ENCODE measurements at regions not wholly inside any gene's neighbourhood (a gene's known extent, or its start where the extent isn't known, plus 50 kb on each side); places are given as distances from the start of the nearest gene placed in this dataset.

DNA sequence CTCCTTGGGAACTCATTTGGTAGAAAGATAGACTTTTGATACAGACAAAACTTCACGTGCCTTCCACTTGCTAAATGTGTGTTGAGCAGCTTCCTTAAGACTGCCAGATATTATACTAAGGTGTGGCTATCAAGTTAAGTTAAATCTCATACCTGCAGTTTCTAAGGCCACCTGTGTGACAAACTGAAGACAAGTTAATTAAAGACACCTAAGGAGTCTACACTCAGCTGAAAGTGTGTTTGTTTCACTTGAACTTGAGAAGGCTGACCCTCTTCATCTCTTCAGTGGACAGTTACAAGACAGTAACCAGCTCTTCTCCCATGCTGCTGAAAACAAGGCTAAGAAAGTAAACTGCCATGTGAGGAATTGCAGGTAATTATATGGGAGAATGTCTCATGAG is 124.0 kb downstream of the NPY start:
- no peak for DNase-seq (ENCODE audit: low read depth, low spot score)
- TF ChIP-seq, protein P1, sequence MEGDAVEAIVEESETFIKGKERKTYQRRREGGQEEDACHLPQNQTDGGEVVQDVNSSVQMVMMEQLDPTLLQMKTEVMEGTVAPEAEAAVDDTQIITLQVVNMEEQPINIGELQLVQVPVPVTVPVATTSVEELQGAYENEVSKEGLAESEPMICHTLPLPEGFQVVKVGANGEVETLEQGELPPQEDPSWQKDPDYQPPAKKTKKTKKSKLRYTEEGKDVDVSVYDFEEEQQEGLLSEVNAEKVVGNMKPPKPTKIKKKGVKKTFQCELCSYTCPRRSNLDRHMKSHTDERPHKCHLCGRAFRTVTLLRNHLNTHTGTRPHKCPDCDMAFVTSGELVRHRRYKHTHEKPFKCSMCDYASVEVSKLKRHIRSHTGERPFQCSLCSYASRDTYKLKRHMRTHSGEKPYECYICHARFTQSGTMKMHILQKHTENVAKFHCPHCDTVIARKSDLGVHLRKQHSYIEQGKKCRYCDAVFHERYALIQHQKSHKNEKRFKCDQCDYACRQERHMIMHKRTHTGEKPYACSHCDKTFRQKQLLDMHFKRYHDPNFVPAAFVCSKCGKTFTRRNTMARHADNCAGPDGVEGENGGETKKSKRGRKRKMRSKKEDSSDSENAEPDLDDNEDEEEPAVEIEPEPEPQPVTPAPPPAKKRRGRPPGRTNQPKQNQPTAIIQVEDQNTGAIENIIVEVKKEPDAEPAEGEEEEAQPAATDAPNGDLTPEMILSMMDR (IDR thresholded peaks at IDR 0.05; ENCODE audit: low read depth, low read length), result no peak
- ChIA-PET POLR2A (no interaction called here), CTCF (interaction anchor here (2.3 kb wide), 1 partner anchor 258 kb away, joined by 8 read pairs; no protein-coding TSS in a partner anchor)
- H3K4me3 ChIP-seq (ENCODE audit: low read depth, low read length), result no peak overlapping the region
- no peaks in the 10 kb centered on the region for H3K9me3 ChIP-seq (ENCODE audit: control insufficient read depth, insufficient read depth, low read length)
- H3K27me3 ChIP-seq (ENCODE audit: control insufficient read depth, insufficient read depth, low read length), result peaks cover under 1% of the 10 kb centered on the region
- no peak overlapping the region for H3K27ac ChIP-seq (ENCODE audit: low read depth, low read length)

DNA sequence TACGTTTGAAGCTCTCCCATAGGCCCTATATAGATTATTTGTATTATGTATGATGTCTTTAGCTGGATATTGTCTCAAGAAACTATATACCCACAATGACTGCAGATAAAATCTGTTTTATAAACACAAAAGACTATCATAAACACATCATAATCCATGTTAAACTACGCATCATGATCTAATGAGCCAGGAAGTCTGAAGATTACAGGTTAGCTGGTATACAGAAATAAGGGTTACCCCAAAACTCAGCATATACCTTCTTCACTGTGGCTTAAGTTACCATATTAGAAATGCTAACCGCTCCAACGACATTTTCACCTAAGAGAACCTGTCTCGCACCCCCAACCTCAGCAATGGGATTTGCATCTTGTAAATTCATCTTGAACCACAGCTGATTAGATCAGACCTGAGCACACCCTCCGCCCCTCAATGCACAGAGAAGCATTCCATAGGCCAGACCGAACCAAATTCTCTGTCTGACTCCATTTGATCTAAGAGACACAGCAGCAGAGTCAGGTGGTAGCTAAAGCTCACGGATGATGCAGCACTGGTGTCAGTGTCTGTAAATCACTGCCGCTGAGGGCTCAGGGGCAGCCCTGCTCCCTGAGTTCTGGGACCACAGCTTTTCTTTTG is 124.9 kb downstream of the NPY start:
- TF ChIP-seq, protein P1 (IDR thresholded peaks at IDR 0.05; ENCODE audit: low read depth, low read length), result no peak
- H3K9me3 ChIP-seq (ENCODE audit: control insufficient read depth, insufficient read depth, low read length), result no peaks in the 10 kb centered on the region
- no peak overlapping the region for H3K27ac ChIP-seq (ENCODE audit: low read depth, low read length)
- CTCF ChIA-PET, result interaction anchor here (2.3 kb wide), 1 partner anchor 257 kb away, joined by 8 read pairs; no protein-coding TSS in a partner anchor
- POLR2A ChIA-PET, result no interaction called here
- no peak for DNase-seq (ENCODE audit: low read depth, low spot score)
- no peaks in the 10 kb centered on the region for H3K27me3 ChIP-seq (ENCODE audit: control insufficient read depth, insufficient read depth, low read length)
- no peak overlapping the region for H3K4me3 ChIP-seq (ENCODE audit: low read depth, low read length)

DNA sequence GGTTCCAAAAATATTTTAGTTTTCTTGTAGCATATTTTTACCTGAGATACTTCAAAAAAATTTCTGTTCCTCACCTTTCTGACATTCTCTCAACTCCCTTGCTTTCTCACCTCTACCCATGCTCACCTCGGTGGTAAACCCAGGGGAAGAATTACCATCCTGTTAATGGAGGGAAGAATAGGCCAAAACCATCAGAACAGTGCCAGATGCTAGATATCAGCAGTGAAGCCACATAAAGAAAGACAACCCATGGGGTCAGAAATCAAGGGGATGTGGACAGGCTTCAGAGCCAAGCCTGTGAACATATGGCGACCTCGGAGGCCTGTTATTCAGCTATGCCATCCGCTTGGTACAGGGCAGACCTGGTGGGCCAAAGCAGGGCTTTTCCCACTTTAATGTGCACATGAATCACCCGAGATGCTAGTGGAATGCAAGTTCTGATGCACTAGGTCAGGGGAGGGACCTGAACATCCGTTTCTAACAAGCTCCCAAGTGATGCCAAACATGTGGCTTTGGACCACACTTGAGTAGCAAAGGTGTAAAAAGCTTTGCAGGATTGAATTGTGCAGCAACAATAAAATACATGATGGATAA is 125.5 kb downstream of the NPY start:
- Histone ChIP-seq H3K9me3 (ENCODE audit: control insufficient read depth, insufficient read depth, low read length) (no peaks in the 10 kb centered on the region), H3K27ac (ENCODE audit: low read depth, low read length) (no peak overlapping the region), H3K4me3 (ENCODE audit: low read depth, low read length) (no peak overlapping the region), H3K27me3 (ENCODE audit: control insufficient read depth, insufficient read depth, low read length) (no peaks in the 10 kb centered on the region)
- DNase-seq (ENCODE audit: low read depth, low spot score), result no peak
- CTCF ChIA-PET, result interaction anchor here (0.5 to 2.3 kb wide), 2 partner anchors 257 to 778 kb away, joined by 4 to 8 read pairs; no protein-coding TSS in a partner anchor
- TF ChIP-seq, protein P1 (IDR thresholded peaks at IDR 0.05; ENCODE audit: low read depth, low read length), result no peak
- POLR2A ChIA-PET, result interaction anchor here (0.6 kb wide), 1 partner anchor 190 kb away, joined by 3 read pairs; no protein-coding TSS in a partner anchor

DNA sequence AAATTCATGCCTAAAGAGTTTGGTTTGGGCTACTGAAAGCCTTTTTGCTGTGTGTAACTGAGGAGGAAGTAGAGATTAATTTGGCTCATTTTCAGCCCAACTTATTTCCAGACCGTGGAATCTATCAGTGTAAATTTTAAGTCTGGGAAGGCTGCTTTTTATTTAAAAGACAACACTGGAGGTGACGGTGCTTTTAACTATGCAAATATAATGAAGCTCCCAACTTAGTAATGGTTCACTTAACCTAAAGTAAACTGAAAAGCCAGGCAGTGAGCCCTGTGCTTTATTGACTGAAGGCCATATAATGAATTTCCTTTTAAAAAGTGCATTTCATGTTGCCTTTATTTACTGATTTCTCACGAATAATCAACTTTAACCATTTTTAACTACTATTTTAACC is 127.2 kb downstream of the NPY start:
- no peaks in the 10 kb centered on the region for H3K9me3 ChIP-seq (ENCODE audit: control insufficient read depth, insufficient read depth, low read length)
- POLR2A ChIA-PET, result no interaction called here
- no peaks in the 10 kb centered on the region for H3K27me3 ChIP-seq (ENCODE audit: control insufficient read depth, insufficient read depth, low read length)
- TF ChIP-seq, protein P1 (IDR thresholded peaks at IDR 0.05; ENCODE audit: low read depth, low read length), result no peak
- CTCF ChIA-PET, result no interaction called here
- no peak overlapping the region for H3K4me3 ChIP-seq (ENCODE audit: low read depth, low read length)
- H3K27ac ChIP-seq (ENCODE audit: low read depth, low read length), result no peak overlapping the region
- DNase-seq (ENCODE audit: low read depth, low spot score), result no peak

DNA sequence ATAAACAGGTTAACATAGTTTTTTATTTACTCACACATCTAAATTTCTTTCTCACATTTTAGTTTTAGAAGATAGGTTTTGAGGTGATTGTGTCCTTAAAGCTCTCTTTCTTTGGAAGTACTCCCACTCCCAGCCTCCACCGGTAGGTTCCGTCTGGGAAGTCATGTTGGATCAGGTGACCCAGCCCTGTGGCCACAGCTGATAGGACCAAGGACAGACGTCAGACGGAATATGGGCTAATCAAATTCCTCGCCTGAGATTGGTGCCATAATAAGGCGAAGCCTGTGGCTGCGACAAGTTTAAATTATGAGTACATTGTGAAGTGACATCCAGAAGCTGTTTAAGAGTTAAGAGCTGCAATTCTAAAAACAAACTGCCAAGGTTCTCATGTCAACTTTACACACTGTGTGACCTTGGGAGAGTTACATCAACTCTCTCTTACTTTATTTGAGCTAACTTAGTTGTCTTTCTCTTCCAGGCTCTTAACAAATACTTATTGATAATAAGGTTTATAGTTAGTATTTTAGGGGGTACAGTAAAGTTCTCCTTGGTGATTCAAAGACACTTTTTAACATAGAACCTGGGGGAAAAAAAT is 133.6 kb downstream of the NPY start:
- TF ChIP-seq, protein P1 (IDR thresholded peaks at IDR 0.05; ENCODE audit: low read depth, low read length), result no peak
- Histone ChIP-seq H3K27me3 (ENCODE audit: control insufficient read depth, insufficient read depth, low read length) (no peaks in the 10 kb centered on the region), H3K4me3 (ENCODE audit: low read depth, low read length) (no peak overlapping the region), H3K9me3 (ENCODE audit: control insufficient read depth, insufficient read depth, low read length) (no peaks in the 10 kb centered on the region), H3K27ac (ENCODE audit: low read depth, low read length) (no peak overlapping the region)
- no peak for DNase-seq (ENCODE audit: low read depth, low spot score)
- ChIA-PET POLR2A (no interaction called here), CTCF (no interaction called here)
